Mammary epithelial cell (primary cell): ENCODE measurements at regions not wholly inside any gene's neighbourhood (a gene's known extent, or its start where the extent isn't known, plus 50 kb on each side); places are given as distances from the start of the nearest gene placed in this dataset.
"Not testable (repeated sequence)": the region's sequence is repeated elsewhere in the genome, so short reads cannot be mapped to it uniquely, and the experiment has no call there.

Experiments used
- CTCF ChIP-seq, 2 donors: IDR thresholded peaks in 1 of 2; conservative IDR thresholded peaks in 1 of 2; 2 replicates each; pipeline ENCODE4 v1.5.1; 2011 to 2012; ENCODE audit warnings: inconsistent platforms in 2 of 2, low read length in 2 of 2, mild to moderate bottlenecking in 2 of 2, control low read depth in 1 of 2, low read depth in 1 of 2; ENCODE audit not compliant: insufficient read depth in 1 of 2; ENCODE audit errors: extremely low read depth in 1 of 2
- EZH2 ChIP-seq: IDR thresholded peaks from 2 replicates; pipeline ENCODE4 v1.6.1; 2012; ENCODE audit warnings: low read length, inconsistent platforms, borderline replicate concordance

GRCh38 chr10:87416892-87417291 is 59.3 kb downstream of the NUTM2D start:
- not testable (repeated sequence) for TF ChIP-seq CTCF (conservative IDR thresholded peaks at IDR 0.05 in 1 of 2, IDR thresholded peaks at IDR 0.05 in 1 of 2; ENCODE audit: extremely low read depth in 1 of 2, insufficient read depth in 1 of 2, low read depth in 1 of 2, low read length in 2 of 2); EZH2
